Sigmoid colon (tissue), 4 donors: ENCODE measurements at regions not wholly inside any gene's neighbourhood (a gene's known extent, or its start where the extent isn't known, plus 50 kb on each side); places are given as distances from the start of the nearest gene placed in this dataset.

ENCODE experiments used
- CTCF ChIP-seq, 4 experiments: fragments of 450-650 bp in 3 of 4; fragments of 200-600 bp in 1 of 4; IDR thresholded peaks; one replicate each; pipeline ENCODE4 v1.5.1; 2016 to 2019; ENCODE audit warnings: antibody characterized with exemption in 4 of 4, mild to moderate bottlenecking in 3 of 4, moderate library complexity in 2 of 4
- EP300 ChIP-seq, 4 donors: sonication (generic); formaldehyde crosslinking; IDR thresholded peaks; one replicate each; pipeline ENCODE4 v1.6.1; 2017; ENCODE audit warnings: antibody characterized with exemption in 4 of 4
- POLR2A ChIP-seq, 2 donors: fragments of 450-650 bp; IDR thresholded peaks; one replicate each; pipeline ENCODE4 v1.6.1; 2016; ENCODE audit warnings: antibody characterized with exemption in 2 of 2, mild to moderate bottlenecking in 2 of 2, moderate library complexity in 2 of 2
- POLR2AphosphoS5 ChIP-seq, 4 donors: sonication (generic); formaldehyde crosslinking; IDR thresholded peaks; one replicate each; pipeline ENCODE4 v1.6.1; 2017; ENCODE audit warnings: antibody characterized with exemption in 4 of 4

- TF ChIP-seq CTCF (IDR thresholded peaks at IDR 0.05) = no peak
- no peak for TF ChIP-seq POLR2A (IDR thresholded peaks at IDR 0.05)
- no peak for TF ChIP-seq POLR2AphosphoS5 (IDR thresholded peaks at IDR 0.05)
- TF ChIP-seq EP300 (IDR thresholded peaks at IDR 0.05) = no peak
Observed at GRCh38 chr1:181208967-181209366, 120.5 kb downstream of the IER5 start.
